ENCODE measurements at regions not wholly inside any gene's neighbourhood (a gene's known extent, or its start where the extent isn't known, plus 50 kb on each side); places are given as distances from the start of the nearest gene placed in this dataset.

GRCh38 chr1:14309984-14310383 is 288.5 kb upstream of the KAZN start:
- intact Hi-C loops (cut with DNase I; ENCODE audit: low total_unique reads), result no loop called here
- H3K4me3 ChIP-seq (ENCODE audit: low read depth, poor library complexity, severe bottlenecking), result no peak overlapping the region
- DNase-seq (ENCODE audit: low spot score in 2 of 2), result no peak
- WGBS, 2 donors, result 90 to 97% methylated on average over 3 of the region's 3 CpGs
- TF ChIP-seq POLR2A (IDR thresholded peaks at IDR 0.05) (no peak), CTCF (IDR thresholded peaks at IDR 0.05) (no peak)

GRCh38 chr1:14310476-14310875 is 288.0 kb upstream of the KAZN start:
- no peak for TF ChIP-seq CTCF (IDR thresholded peaks at IDR 0.05)
- TF ChIP-seq POLR2A (IDR thresholded peaks at IDR 0.05), result no peak
- H3K4me3 ChIP-seq (ENCODE audit: low read depth, poor library complexity, severe bottlenecking), result no peak overlapping the region
- WGBS, 2 donors, result 91 to 95% methylated on average over 9 of the region's 9 CpGs
- no peak for DNase-seq (ENCODE audit: low spot score in 2 of 2)
- intact Hi-C loops (cut with DNase I; ENCODE audit: low total_unique reads), result no loop called here

- intact Hi-C loops (cut with DNase I; ENCODE audit: low total_unique reads), result no loop called here
Observed at GRCh38 chr1:14313731-14314431, 284.6 kb upstream of the KAZN start.

GRCh38 chr1:14318830-14319229 is 279.7 kb upstream of the KAZN start:
- 93 to 96% methylated on average over 1 of the region's 1 CpG for WGBS, 2 donors
- TF ChIP-seq POLR2A (IDR thresholded peaks at IDR 0.05) (no peak), CTCF (IDR thresholded peaks at IDR 0.05) (no peak)
- intact Hi-C loops (cut with DNase I; ENCODE audit: low total_unique reads), result no loop called here
- DNase-seq (ENCODE audit: low spot score in 2 of 2), result no peak
- H3K4me3 ChIP-seq (ENCODE audit: low read depth, poor library complexity, severe bottlenecking), result no peak overlapping the region

More at GRCh38 chr1:14313731-14314431, 284.6 kb upstream of the KAZN start:
- TF ChIP-seq POLR2A (IDR thresholded peaks at IDR 0.05), result no peak
- no peak for TF ChIP-seq CTCF (IDR thresholded peaks at IDR 0.05)
- H3K4me3 ChIP-seq (ENCODE audit: low read depth, poor library complexity, severe bottlenecking), result no peak overlapping the region
- DNase-seq (ENCODE audit: low spot score in 2 of 2), result no peak
- 79% methylated on average over 1 of the region's 1 CpG for WGBS, 2 donors

GRCh38 chr1:14320518-14320917 is 278.0 kb upstream of the KAZN start:
- no peak overlapping the region for H3K4me3 ChIP-seq (ENCODE audit: low read depth, poor library complexity, severe bottlenecking)
- intact Hi-C loops (cut with DNase I; ENCODE audit: low total_unique reads), result no loop called here
- 27 to 34% methylated on average over 2 of the region's 2 CpGs for WGBS, 2 donors
- no peak for TF ChIP-seq CTCF (IDR thresholded peaks at IDR 0.05)
- TF ChIP-seq POLR2A (IDR thresholded peaks at IDR 0.05), result no peak
- no peak for DNase-seq (ENCODE audit: low spot score in 2 of 2)

- H3K4me3 ChIP-seq (ENCODE audit: low read depth, poor library complexity, severe bottlenecking), result no peak overlapping the region
- WGBS, 2 donors, result 48 to 68% methylated on average over 8 of the region's 8 CpGs
- intact Hi-C loops (cut with DNase I; ENCODE audit: low total_unique reads), result no loop called here
Observed at GRCh38 chr1:14320986-14321385, 277.5 kb upstream of the KAZN start.

More at GRCh38 chr1:14320986-14321385, 277.5 kb upstream of the KAZN start:
- TF ChIP-seq POLR2A (IDR thresholded peaks at IDR 0.05) (no peak), CTCF (IDR thresholded peaks at IDR 0.05) (no peak)
- DNase-seq (ENCODE audit: low spot score in 2 of 2), result no peak

All from lower leg skin (tissue), 4 donors.